Esophagus muscularis mucosa (tissue), 4 donors: ENCODE measurements at regions not wholly inside any gene's neighbourhood (a gene's known extent, or its start where the extent isn't known, plus 50 kb on each side); places are given as distances from the start of the nearest gene placed in this dataset.

Experiments used
- DNase-seq: peaks from one replicate; pipeline ENCODE4 v3.0.0-alpha.2; 2017; ENCODE audit errors: extremely low spot score
- H3K27ac ChIP-seq, 4 donors: fragments of 200-600 bp; sonication (generic); replicated peaks in 1 of 4; 1 replicate in 3 of 4; 2 replicates in 1 of 4; pipeline ENCODE4 v1.5.1; 2016 to 2019; ENCODE audit warnings: mild to moderate bottlenecking in 1 of 4
- H3K27me3 ChIP-seq, 4 donors: fragments of 200-600 bp; sonication (generic); one replicate each; pipeline versions ENCODE4 v1.5.1 to v1.6.0; 2016 to 2019
- H3K36me3 ChIP-seq, 4 donors: fragments of 200-600 bp; sonication (generic); one replicate each; pipeline ENCODE4 v1.5.1; 2016 to 2019
- H3K4me1 ChIP-seq, 4 donors: fragments of 200-600 bp; sonication (generic); one replicate each; pipeline ENCODE4 v1.5.1; 2016 to 2019
- H3K4me3 ChIP-seq, 4 donors: fragments of 200-600 bp; sonication (generic); 1 replicate in 2 of 4; 2 replicates in 2 of 4; pipeline ENCODE4 v1.5.1; 2016 to 2019; ENCODE audit warnings: mild to moderate bottlenecking in 4 of 4, moderate library complexity in 1 of 4
- H3K9me3 ChIP-seq, 4 donors: fragments of 200-600 bp; sonication (generic); 1 replicate in 3 of 4; 2 replicates in 1 of 4; pipeline ENCODE4 v1.5.1; 2016 to 2019
- CTCF ChIP-seq, 3 experiments: fragments of 200-600 bp in 2 of 3; fragments of 450-650 bp in 1 of 3; sonication (generic) in 2 of 3; IDR thresholded peaks; one replicate each; pipeline ENCODE4 v1.5.1; 2017 to 2019; ENCODE audit warnings: antibody characterized with exemption in 3 of 3, mild to moderate bottlenecking in 2 of 3, moderate library complexity in 1 of 3
- EP300 ChIP-seq: sonication (generic); formaldehyde crosslinking; IDR thresholded peaks from one replicate; pipeline ENCODE4 v1.6.1; 2017; ENCODE audit warnings: antibody characterized with exemption
- POLR2A ChIP-seq: fragments of 450-650 bp; IDR thresholded peaks from one replicate; pipeline ENCODE4 v1.6.1; 2017; ENCODE audit warnings: antibody characterized with exemption, moderate library complexity, mild to moderate bottlenecking, low read depth
- POLR2AphosphoS5 ChIP-seq, 2 donors: sonication (generic); formaldehyde crosslinking; IDR thresholded peaks; one replicate each; pipeline ENCODE4 v1.6.1; 2017; ENCODE audit warnings: antibody characterized with exemption in 2 of 2
- WGBS: methylation state at CpG from one replicate; pipeline ENCODE4 v1.1.5; 2018; 5-methylcytosine and 5-hydroxymethylcytosine counted together
- intact Hi-C: fragments of 100-400 bp; cut with DNase I; formaldehyde crosslinking; loops from one replicate; pipeline ENCODE4 v1.15.1; 2023

- Histone ChIP-seq H3K27me3 (peaks cover 0 to 42% (median 8%) of the 10 kb centered on the region in 4 donors), H3K27ac (no peak overlapping the region), H3K36me3 (no peaks in the 10 kb centered on the region), H3K4me3 (no peak overlapping the region), H3K9me3 (peaks cover 0 to 4% (median 0%) of the 10 kb centered on the region in 4 donors), H3K4me1 (peaks cover 0 to 9% (median 4%) of the 10 kb centered on the region in 4 donors)
- intact Hi-C loops = no loop called here
- no peak for TF ChIP-seq POLR2AphosphoS5 (IDR thresholded peaks at IDR 0.05)
- 66% methylated on average over 6 of the region's 6 CpGs for WGBS
- no peak for DNase-seq
Measured at GRCh38 chr3:127431066-127431465, 143.2 kb upstream of the PRR20G start.

- Histone ChIP-seq H3K9me3 (peaks cover 0 to 4% (median 0%) of the 10 kb centered on the region in 4 donors), H3K27ac (no peak overlapping the region), H3K4me1 (peaks cover 0 to 9% (median 4%) of the 10 kb centered on the region in 4 donors), H3K36me3 (no peaks in the 10 kb centered on the region), H3K27me3 (peaks cover 0 to 64% (median 8%) of the 10 kb centered on the region in 4 donors), H3K4me3 (no peak overlapping the region)
- WGBS = 94% methylated on average over 2 of the region's 2 CpGs
- DNase-seq = no peak
- intact Hi-C loops = no loop called here
- TF ChIP-seq POLR2AphosphoS5 (IDR thresholded peaks at IDR 0.05) (no peak), POLR2A (no peak), CTCF (IDR thresholded peaks at IDR 0.05) (no peak), EP300 (no peak)
Measured at GRCh38 chr3:127428344-127428997, 140.6 kb upstream of the PRR20G start.

- H3K4me1 ChIP-seq = peaks cover 0 to 9% (median 4%) of the 10 kb centered on the region in 4 donors
- intact Hi-C loops = no loop called here
- H3K27me3 ChIP-seq = peaks cover 0 to 71% (median 8%) of the 10 kb centered on the region in 4 donors
Measured at GRCh38 chr3:127427666-127428065, 139.8 kb upstream of the PRR20G start.

GRCh38 chr3:127427156-127427555, 139.3 kb upstream of the PRR20G start:
- intact Hi-C loops = no loop called here
- DNase-seq = no peak
- H3K9me3 ChIP-seq = peaks cover 0 to 4% (median 0%) of the 10 kb centered on the region in 4 donors
- 60% methylated on average over 6 of the region's 6 CpGs for WGBS
- H3K36me3 ChIP-seq = no peaks in the 10 kb centered on the region
- TF ChIP-seq CTCF (IDR thresholded peaks at IDR 0.05) (no peak), POLR2A (no peak), EP300 (no peak), POLR2AphosphoS5 (IDR thresholded peaks at IDR 0.05) (no peak)
- H3K4me3 ChIP-seq = no peak overlapping the region
- no peak overlapping the region for H3K27ac ChIP-seq
- peaks cover 0 to 76% (median 8%) of the 10 kb centered on the region in 4 donors for H3K27me3 ChIP-seq
- H3K4me1 ChIP-seq = peaks cover 0 to 9% (median 4%) of the 10 kb centered on the region in 4 donors

More at GRCh38 chr3:127427666-127428065, 139.8 kb upstream of the PRR20G start:
- H3K36me3 ChIP-seq = no peaks in the 10 kb centered on the region
- no peak for DNase-seq
- peaks cover 0 to 4% (median 0%) of the 10 kb centered on the region in 4 donors for H3K9me3 ChIP-seq
- H3K4me3 ChIP-seq = no peak overlapping the region
- TF ChIP-seq CTCF (IDR thresholded peaks at IDR 0.05) (no peak), EP300 (no peak), POLR2A (no peak), POLR2AphosphoS5 (IDR thresholded peaks at IDR 0.05) (no peak)
- WGBS = 82% methylated on average over 8 of the region's 8 CpGs
- no peak overlapping the region for H3K27ac ChIP-seq

- no peak for DNase-seq
- H3K4me1 ChIP-seq = peaks cover 0 to 9% (median 4%) of the 10 kb centered on the region in 4 donors
- peaks cover 0 to 4% (median 0%) of the 10 kb centered on the region in 4 donors for H3K9me3 ChIP-seq
- TF ChIP-seq CTCF (IDR thresholded peaks at IDR 0.05) (no peak), POLR2A (no peak), EP300 (no peak), POLR2AphosphoS5 (IDR thresholded peaks at IDR 0.05) (no peak)
- intact Hi-C loops = no loop called here
- H3K27me3 ChIP-seq = peaks cover 0 to 73% (median 8%) of the 10 kb centered on the region in 4 donors
- no peaks in the 10 kb centered on the region for H3K36me3 ChIP-seq
- WGBS = 25% methylated on average over 14 of the region's 18 CpGs
- H3K4me3 ChIP-seq = no peak overlapping the region
- H3K27ac ChIP-seq = no peak overlapping the region
Measured at GRCh38 chr3:127426444-127427153, 138.8 kb upstream of the PRR20G start.
